Stimulated activated memory B cell treated with anti-CD40 and anti-IgM and Interleukin-4, amounts not matched to agents 10 μg/mL and 1 μg/mL and 100 μg/mL, for 72 hours (primary cell): ENCODE measurements at regions not wholly inside any gene's neighbourhood (a gene's known extent, or its start where the extent isn't known, plus 50 kb on each side); places are given as distances from the start of the nearest gene placed in this dataset.

ENCODE experiments used
- ATAC-seq: fragments of 150-1000 bp; cut with Tn5 transposase; 2 replicates; pipeline ENCODE4 v1.10.0; 2021
- H3K27ac Mint-ChIP-seq: one replicate; pipeline ENCODE4 v1.8.0; 2022; ENCODE audit warnings: mild to moderate bottlenecking, mixed read lengths
- H3K27me3 Mint-ChIP-seq: one replicate; pipeline ENCODE4 v1.8.0; 2022; ENCODE audit warnings: mixed read lengths
- H3K36me3 Mint-ChIP-seq: one replicate; pipeline ENCODE4 v1.8.0; 2022; ENCODE audit warnings: mixed read lengths
- H3K4me1 Mint-ChIP-seq: one replicate; pipeline ENCODE4 v1.8.0; 2022; ENCODE audit warnings: mixed read lengths
- H3K4me3 Mint-ChIP-seq: one replicate; pipeline ENCODE4 v1.8.0; 2022; ENCODE audit warnings: mild to moderate bottlenecking, moderate library complexity, mixed read lengths
- H3K9me3 Mint-ChIP-seq: one replicate; pipeline ENCODE4 v1.8.0; 2022; ENCODE audit warnings: mixed read lengths

DNA sequence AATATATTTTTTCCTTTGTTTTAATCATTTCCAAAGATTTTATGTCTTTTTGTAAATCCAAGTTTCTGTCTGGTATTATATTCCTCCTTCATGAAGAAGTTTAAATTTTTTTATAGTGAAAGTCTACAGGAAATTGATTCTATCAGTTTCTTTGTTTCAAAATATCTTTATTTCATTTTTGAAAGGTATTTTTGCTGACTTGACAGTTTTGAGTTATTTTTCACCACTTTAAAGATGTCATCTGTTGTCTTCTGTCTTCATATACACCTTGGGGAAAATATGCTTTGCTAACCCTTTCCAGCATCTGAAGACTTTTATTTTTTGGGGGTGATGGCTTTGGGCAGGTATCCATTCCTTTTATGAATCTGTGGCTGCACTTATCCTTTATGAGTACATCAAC lies 164.4 kb upstream of the EPHA5 start:
- H3K9me3 Mint-ChIP-seq: no peaks in the 10 kb centered on the region
- H3K4me1 Mint-ChIP-seq: no peaks in the 10 kb centered on the region
- ATAC-seq: no peak
- no peaks in the 10 kb centered on the region for H3K27me3 Mint-ChIP-seq
- H3K4me3 Mint-ChIP-seq: no peak overlapping the region
- H3K36me3 Mint-ChIP-seq: no peaks in the 10 kb centered on the region
- H3K27ac Mint-ChIP-seq: no peak overlapping the region

DNA sequence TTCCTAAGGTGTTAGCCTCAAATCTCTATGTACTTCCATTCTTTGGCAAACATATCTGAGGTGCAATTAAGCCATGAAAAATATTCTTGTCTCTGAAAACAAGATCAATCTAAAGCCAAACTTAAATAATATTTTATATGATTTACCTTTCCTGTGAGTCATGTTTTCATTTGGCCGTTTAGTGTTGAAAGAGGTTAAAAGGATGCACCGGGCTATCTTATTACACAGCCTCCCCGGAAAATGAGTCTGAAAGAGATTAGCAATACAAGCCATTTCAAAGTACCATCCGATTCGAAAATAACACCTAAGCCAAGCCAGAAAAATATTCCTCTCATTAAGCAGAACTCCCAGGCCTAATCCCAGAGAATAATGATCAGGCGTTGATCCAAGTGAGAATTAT lies 161.5 kb upstream of the EPHA5 start:
- H3K4me1 Mint-ChIP-seq: no peaks in the 10 kb centered on the region
- peaks cover 3% of the 10 kb centered on the region for H3K9me3 Mint-ChIP-seq
- ATAC-seq: no peak
- H3K27me3 Mint-ChIP-seq: no peaks in the 10 kb centered on the region
- no peaks in the 10 kb centered on the region for H3K36me3 Mint-ChIP-seq
- H3K4me3 Mint-ChIP-seq: no peak overlapping the region
- H3K27ac Mint-ChIP-seq: no peak overlapping the region

DNA sequence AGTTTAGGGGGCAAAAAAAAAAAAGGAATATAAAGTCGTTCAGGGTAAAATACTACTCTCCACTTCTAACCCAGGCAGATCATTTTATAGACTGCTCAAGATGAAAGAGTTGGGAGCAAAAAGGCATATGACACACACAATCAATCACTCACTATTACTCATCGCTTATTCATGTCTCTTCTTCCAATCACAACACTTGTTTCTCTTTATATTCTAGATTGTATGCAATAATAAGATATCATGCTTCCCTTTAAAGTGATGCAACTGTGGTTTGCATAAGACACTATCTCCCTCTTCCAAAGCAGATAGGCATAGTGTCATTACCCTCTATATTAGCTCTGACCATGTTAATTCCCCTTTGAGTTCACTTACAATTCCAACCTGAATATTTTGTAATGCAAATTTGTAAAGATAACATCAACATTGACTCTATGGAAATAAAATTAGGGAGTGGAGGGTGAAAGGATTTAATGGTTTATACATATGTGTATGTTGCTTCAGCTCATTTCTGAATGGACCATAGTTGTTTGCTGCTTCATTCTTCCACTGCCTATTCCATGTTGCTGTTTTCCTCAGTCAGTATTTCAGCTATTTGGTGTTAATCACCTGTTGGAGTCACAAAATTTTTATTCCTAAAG lies 154.9 kb upstream of the EPHA5 start:
- ATAC-seq: no peak
- no peaks in the 10 kb centered on the region for H3K27me3 Mint-ChIP-seq
- no peaks in the 10 kb centered on the region for H3K4me1 Mint-ChIP-seq
- H3K36me3 Mint-ChIP-seq: no peaks in the 10 kb centered on the region
- H3K4me3 Mint-ChIP-seq: no peak overlapping the region
- peaks cover 7% of the 10 kb centered on the region for H3K9me3 Mint-ChIP-seq
- no peak overlapping the region for H3K27ac Mint-ChIP-seq

DNA sequence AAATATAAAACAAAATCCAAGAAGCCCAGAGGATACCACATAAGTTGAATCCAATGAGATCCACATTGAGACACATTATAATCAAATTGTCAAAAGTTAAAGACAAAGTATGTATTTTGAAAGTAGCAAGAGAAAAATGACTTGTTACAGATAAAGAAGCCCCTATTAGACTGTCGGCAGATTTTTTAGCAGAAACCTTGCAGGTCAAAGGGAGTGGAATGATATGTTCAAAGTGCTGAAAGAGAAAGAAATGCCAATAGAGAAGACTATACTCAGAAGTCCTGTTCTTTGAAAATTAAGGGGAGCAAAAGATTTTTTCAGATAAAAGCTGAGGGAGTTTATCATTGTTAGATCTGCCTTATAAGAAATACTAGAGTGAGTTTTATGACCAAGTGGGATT lies 148.9 kb upstream of the EPHA5 start:
- H3K36me3 Mint-ChIP-seq: no peaks in the 10 kb centered on the region
- H3K27me3 Mint-ChIP-seq: no peaks in the 10 kb centered on the region
- no peaks in the 10 kb centered on the region for H3K4me1 Mint-ChIP-seq
- peaks cover 19% of the 10 kb centered on the region for H3K9me3 Mint-ChIP-seq
- no peak overlapping the region for H3K27ac Mint-ChIP-seq
- ATAC-seq: no peak
- H3K4me3 Mint-ChIP-seq: no peak overlapping the region

DNA sequence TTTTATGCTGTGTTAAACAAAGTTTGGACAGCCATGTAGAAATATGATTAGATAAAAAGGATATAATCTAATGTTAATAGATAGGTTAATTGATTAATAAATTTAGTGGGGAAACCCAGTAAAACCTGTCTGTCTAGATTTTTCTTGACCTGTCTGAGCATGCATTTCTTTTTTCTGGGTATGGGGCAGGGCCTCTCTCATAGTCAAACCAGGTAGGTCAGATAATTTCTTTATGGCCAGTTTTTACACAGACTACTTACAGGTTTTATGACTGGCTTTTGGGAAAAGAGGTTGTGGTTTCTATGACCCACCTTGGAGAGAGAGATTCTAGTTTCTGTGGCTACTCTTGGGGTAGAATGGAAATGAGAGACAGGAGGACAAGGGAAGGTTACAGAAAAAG lies 135.6 kb upstream of the EPHA5 start:
- Mint-ChIP-seq H3K9me3 (peaks cover 9% of the 10 kb centered on the region), H3K36me3 (no peaks in the 10 kb centered on the region), H3K4me3 (no peak overlapping the region), H3K27ac (no peak overlapping the region), H3K4me1 (no peaks in the 10 kb centered on the region), H3K27me3 (no peaks in the 10 kb centered on the region)
- ATAC-seq: no peak

DNA sequence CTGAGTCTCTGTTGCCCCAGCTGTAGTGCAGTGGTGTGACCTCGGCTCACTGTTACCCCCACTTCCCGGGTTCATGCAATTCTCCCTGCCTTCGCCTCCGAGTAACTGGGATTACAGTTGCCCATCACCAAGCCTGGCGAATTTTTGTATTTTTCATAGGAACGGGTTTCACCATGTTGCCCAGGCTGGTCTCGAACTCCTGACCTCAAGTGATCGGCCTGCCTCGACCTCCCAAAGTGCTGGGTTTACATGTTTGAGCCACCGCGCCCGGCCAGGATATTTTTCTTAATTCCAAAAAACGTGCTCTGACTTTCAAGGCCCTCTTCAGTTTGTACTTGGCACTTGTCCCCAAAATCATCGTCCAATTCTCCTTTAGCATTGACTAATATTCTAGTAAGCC lies 129.2 kb upstream of the EPHA5 start:
- H3K27me3 Mint-ChIP-seq: no peaks in the 10 kb centered on the region
- no peak overlapping the region for H3K27ac Mint-ChIP-seq
- no peak overlapping the region for H3K4me3 Mint-ChIP-seq
- H3K4me1 Mint-ChIP-seq: no peaks in the 10 kb centered on the region
- H3K36me3 Mint-ChIP-seq: no peaks in the 10 kb centered on the region
- no peak for ATAC-seq
- peaks cover 6% of the 10 kb centered on the region for H3K9me3 Mint-ChIP-seq

DNA sequence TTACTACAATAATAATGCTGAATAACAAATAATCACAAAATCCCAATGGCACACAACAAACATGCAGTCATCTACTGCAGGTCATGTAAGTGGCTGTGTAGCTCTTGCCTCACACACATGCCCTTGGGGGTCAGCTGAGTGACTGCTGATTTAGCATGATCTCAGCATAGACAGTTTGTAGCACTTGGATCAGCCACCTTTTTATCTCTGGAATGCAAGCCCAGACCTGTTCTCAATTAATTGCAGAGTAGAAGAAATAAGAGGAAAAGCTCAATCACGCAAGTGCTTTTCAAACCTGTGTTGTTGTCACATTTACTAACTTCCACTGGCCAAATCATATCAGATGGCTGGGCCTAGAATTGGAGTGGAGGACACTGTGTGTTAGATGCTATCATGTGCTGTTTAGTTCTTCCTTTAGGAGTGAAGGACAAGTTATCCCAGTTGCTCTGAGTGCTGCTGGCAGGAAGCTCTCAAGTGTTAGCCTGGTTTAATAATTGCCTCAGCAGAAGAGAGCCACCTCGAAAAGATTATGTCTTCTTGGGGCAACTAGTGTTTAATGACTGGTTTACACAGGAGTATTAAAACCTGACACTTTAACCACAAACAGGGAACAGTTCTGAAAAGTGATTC lies 128.3 kb upstream of the EPHA5 start:
- no peak for ATAC-seq
- peaks cover 8% of the 10 kb centered on the region for H3K9me3 Mint-ChIP-seq
- H3K4me1 Mint-ChIP-seq: no peaks in the 10 kb centered on the region
- no peak overlapping the region for H3K27ac Mint-ChIP-seq
- no peaks in the 10 kb centered on the region for H3K27me3 Mint-ChIP-seq
- H3K4me3 Mint-ChIP-seq: no peak overlapping the region
- no peaks in the 10 kb centered on the region for H3K36me3 Mint-ChIP-seq

DNA sequence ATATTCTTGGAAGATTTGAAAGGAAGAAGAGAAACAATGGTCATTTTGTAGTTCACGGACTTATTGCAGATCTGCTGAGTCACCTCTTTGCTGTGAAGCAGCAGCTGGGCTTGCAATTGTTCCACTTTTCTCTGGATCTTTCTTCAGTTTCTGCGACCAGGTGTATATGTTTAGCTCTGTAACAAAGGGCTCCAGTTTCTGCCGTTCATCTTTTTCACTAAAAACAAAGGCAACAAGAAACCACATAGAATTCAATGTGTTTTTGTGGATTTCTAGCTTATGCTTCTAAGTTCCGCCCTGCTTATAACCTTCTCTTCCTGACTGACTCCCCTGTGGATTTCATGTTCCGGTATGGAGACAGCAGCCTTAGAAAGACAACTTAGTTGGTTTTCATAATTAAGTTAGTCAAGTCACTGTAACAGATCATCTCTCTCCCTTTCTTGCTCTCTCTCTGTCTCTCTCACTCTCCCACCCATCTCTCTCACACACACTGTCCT lies 121.6 kb upstream of the EPHA5 start:
- Mint-ChIP-seq H3K4me1 (no peaks in the 10 kb centered on the region), H3K36me3 (no peaks in the 10 kb centered on the region)

DNA sequence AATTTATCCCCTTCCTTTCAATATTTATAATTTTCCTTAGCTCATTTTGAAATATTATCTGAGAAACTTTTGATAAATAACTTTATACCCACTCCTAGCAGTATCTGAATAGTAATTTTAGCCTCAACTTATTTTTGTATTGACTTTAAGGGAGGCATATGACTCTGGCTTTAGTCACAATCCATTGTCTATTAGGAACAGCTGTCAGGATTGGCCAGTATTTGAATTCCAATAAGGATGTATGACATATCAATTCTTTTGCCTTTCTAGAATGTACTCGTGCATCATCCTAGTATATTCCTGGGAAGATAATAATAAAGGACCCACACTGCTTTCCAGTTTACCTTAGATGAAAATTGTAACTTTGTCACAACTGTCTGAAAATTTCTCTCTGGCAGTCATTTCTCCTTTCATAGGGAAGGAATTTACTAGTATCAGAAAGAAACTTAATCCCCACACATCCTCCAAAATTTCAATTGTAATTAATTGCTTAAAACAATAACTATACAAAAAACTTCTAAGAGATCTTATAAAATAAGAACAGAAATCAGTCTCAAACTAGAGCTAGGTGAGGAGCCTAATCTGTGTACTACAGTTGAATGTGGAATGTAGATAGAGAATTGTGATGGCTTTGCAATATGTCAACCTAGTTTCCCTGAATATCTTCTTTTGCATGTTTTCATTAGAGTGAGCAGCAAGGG lies 121.0 kb upstream of the EPHA5 start:
- Mint-ChIP-seq H3K27ac (no peak overlapping the region), H3K4me1 (no peaks in the 10 kb centered on the region), H3K4me3 (no peak overlapping the region), H3K27me3 (no peaks in the 10 kb centered on the region), H3K36me3 (no peaks in the 10 kb centered on the region), H3K9me3 (peaks cover 7% of the 10 kb centered on the region)
- no peak for ATAC-seq

More for the DNA sequence above, 121.6 kb upstream of the EPHA5 start:
- no peak for ATAC-seq
- Mint-ChIP-seq H3K27ac (no peak overlapping the region), H3K27me3 (no peaks in the 10 kb centered on the region), H3K9me3 (peaks cover 7% of the 10 kb centered on the region), H3K4me3 (no peak overlapping the region)

DNA sequence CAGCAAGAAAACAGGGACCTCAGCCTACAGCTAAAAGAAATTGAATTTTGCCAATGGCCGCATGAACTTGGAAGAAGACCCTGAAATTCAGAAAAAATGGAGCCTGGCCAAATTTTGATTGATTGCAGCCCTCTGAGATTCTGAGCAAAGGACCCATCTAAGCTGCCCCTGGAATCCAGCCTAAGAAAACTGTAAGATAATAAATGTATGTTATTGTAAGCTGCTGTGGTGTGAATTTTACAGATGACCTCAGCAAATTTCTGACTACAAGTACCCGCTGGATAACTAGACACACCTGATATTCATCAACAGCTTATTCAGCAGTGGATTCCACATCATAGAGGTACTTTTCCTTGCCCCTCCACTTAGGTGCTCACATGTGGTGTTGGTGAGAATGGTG lies 119.5 kb upstream of the EPHA5 start:
- no peak overlapping the region for H3K4me3 Mint-ChIP-seq
- H3K9me3 Mint-ChIP-seq: peaks cover 7% of the 10 kb centered on the region
- no peaks in the 10 kb centered on the region for H3K36me3 Mint-ChIP-seq
- no peak for ATAC-seq
- no peak overlapping the region for H3K27ac Mint-ChIP-seq
- no peaks in the 10 kb centered on the region for H3K27me3 Mint-ChIP-seq
- H3K4me1 Mint-ChIP-seq: no peaks in the 10 kb centered on the region

DNA sequence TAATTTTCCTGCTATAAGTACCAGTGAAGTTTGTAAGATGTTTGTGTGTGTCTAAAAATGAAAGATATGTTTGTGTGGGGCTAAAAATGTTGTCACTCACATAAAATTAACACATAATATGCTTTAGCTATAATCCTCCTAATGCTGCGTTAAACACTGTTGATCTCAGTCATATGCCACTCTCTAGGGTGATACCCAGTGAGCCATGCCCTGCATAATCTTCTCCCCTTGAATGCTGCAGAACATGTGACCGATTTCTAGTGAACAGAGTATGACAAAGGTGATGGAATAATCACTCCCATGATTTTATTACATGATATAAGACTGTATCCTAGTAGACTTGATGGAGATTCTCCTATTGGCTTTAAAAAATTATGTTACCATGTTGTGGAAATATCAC lies 119.1 kb upstream of the EPHA5 start:
- no peak for ATAC-seq
- Mint-ChIP-seq H3K4me3 (no peak overlapping the region), H3K36me3 (no peaks in the 10 kb centered on the region), H3K9me3 (peaks cover 7% of the 10 kb centered on the region), H3K27ac (no peak overlapping the region), H3K4me1 (no peaks in the 10 kb centered on the region), H3K27me3 (no peaks in the 10 kb centered on the region)

DNA sequence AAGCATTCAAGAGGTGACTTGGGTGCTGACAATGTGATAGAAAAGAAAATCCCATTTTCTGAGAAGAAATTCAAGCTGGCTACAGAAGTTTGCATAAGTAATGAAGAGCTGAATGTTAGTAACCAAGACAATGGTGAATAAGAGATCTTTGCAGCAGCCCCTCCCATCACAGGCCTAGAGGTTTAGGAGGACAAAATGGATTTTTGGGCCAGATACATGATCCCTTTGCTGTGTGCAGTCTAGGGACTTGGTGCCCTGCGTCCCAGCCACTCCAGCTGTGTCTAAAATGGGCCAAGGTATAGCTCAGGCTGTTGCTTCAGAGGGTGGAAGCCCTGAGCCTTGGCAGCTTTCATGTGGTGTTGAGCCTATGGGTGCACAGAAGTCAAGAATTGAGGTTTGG lies 107.0 kb upstream of the EPHA5 start:
- ATAC-seq: no peak
- peaks cover 14% of the 10 kb centered on the region for H3K9me3 Mint-ChIP-seq
- H3K27me3 Mint-ChIP-seq: no peaks in the 10 kb centered on the region
- no peaks in the 10 kb centered on the region for H3K36me3 Mint-ChIP-seq
- no peak overlapping the region for H3K27ac Mint-ChIP-seq
- no peaks in the 10 kb centered on the region for H3K4me1 Mint-ChIP-seq
- no peak overlapping the region for H3K4me3 Mint-ChIP-seq

DNA sequence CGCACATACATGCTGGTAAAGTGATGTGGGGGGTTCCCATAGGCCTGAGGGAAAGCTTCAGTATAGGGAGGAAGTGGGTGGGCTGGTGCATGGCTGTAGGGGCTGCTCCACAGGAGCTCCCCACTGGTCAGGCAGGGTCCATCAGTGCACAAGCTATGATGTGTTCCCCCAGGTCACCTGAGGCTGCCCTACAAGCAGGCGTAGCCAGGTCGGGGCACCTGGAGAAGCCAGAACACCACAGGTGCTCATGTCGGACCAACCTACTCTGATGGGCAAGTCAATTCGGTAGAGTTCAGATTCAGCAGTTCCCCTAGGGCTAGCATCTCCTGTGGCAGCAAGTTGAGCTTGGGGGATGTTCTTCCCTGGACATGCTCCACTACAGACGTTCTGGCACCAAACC lies 103.3 kb upstream of the EPHA5 start:
- no peak for ATAC-seq
- H3K9me3 Mint-ChIP-seq: peaks cover 12% of the 10 kb centered on the region

DNA sequence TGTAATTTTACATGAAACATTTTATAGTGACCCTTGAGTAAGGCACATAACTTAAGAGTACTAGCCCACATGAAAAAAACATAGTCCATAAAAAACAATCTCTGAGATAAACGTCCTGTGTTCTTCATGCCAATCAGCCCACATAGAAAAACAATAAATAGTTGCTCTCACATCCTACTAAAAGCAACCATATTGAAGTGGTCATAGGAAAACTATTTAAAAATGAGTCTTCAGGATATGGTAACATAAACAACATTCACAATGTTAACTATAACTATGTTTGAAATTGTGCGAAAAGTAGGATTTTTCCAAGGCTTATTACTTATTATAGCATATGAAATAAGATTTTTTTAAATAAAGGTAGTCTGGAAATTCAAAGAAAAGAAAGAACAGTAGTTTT lies 77.1 kb upstream of the EPHA5 start:
- no peaks in the 10 kb centered on the region for H3K36me3 Mint-ChIP-seq
- peaks cover 2% of the 10 kb centered on the region for H3K9me3 Mint-ChIP-seq
- no peaks in the 10 kb centered on the region for H3K27me3 Mint-ChIP-seq
- H3K4me1 Mint-ChIP-seq: no peaks in the 10 kb centered on the region
- H3K27ac Mint-ChIP-seq: no peak overlapping the region
- H3K4me3 Mint-ChIP-seq: no peak overlapping the region
- no peak for ATAC-seq

More for the DNA sequence above, 103.3 kb upstream of the EPHA5 start:
- H3K27me3 Mint-ChIP-seq: no peaks in the 10 kb centered on the region
- H3K4me3 Mint-ChIP-seq: no peak overlapping the region
- no peaks in the 10 kb centered on the region for H3K36me3 Mint-ChIP-seq
- H3K4me1 Mint-ChIP-seq: no peaks in the 10 kb centered on the region
- no peak overlapping the region for H3K27ac Mint-ChIP-seq

DNA sequence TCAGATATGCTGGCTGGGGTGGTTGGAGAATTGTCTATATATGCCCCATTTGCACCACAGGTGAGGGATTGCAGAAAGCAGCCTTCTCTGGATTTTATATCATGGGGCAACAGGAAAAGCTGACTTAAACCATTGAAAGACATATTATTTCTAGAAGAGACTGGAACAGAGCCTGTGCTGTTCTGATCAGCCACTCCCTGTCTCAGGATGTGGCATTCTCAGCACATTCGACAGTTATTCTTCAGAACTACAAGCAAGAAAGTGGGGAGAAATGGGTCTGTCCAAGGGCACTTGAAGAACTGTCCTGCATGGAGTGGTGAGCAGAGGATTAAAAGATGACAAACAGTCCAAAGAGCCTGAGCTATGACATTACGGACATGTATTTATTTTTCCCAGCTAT lies 67.8 kb upstream of the EPHA5 start:
- no peaks in the 10 kb centered on the region for H3K27me3 Mint-ChIP-seq
- H3K27ac Mint-ChIP-seq: no peak overlapping the region
- H3K4me1 Mint-ChIP-seq: no peaks in the 10 kb centered on the region
- H3K36me3 Mint-ChIP-seq: no peaks in the 10 kb centered on the region
- ATAC-seq: no peak
- H3K4me3 Mint-ChIP-seq: no peak overlapping the region
- no peaks in the 10 kb centered on the region for H3K9me3 Mint-ChIP-seq

DNA sequence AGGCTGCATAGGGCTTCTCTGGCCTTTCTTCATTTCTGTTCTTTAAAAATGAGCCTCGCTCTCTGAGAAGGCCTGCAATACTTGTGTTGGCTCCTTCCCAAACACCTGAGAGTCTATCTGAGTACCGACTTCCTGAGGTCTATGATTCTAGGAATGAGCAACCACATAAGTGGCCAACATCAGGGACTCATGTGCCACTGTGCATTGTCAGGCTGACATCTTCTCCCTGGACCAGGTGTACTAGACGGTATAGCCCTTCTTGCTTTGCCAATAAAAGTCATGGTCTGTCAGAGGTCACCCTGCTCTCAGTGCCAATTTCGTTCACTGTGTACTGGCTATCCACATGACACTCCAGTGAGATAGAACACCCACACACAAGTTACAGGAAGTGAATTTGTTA lies 67.4 kb upstream of the EPHA5 start:
- no peak for ATAC-seq
- Mint-ChIP-seq H3K27ac (no peak overlapping the region), H3K4me1 (no peaks in the 10 kb centered on the region), H3K4me3 (no peak overlapping the region), H3K9me3 (peaks cover 3% of the 10 kb centered on the region), H3K27me3 (no peaks in the 10 kb centered on the region), H3K36me3 (no peaks in the 10 kb centered on the region)
